ENCODE measurements at regions not wholly inside any gene's neighbourhood (a gene's known extent, or its start where the extent isn't known, plus 50 kb on each side); places are given as distances from the start of the nearest gene placed in this dataset.

- TF ChIP-seq, protein P1, sequence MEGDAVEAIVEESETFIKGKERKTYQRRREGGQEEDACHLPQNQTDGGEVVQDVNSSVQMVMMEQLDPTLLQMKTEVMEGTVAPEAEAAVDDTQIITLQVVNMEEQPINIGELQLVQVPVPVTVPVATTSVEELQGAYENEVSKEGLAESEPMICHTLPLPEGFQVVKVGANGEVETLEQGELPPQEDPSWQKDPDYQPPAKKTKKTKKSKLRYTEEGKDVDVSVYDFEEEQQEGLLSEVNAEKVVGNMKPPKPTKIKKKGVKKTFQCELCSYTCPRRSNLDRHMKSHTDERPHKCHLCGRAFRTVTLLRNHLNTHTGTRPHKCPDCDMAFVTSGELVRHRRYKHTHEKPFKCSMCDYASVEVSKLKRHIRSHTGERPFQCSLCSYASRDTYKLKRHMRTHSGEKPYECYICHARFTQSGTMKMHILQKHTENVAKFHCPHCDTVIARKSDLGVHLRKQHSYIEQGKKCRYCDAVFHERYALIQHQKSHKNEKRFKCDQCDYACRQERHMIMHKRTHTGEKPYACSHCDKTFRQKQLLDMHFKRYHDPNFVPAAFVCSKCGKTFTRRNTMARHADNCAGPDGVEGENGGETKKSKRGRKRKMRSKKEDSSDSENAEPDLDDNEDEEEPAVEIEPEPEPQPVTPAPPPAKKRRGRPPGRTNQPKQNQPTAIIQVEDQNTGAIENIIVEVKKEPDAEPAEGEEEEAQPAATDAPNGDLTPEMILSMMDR (conservative IDR thresholded peaks at IDR 0.05; ENCODE audit: low read depth, low read length), result no peak
These were observed 428.2 kb upstream of the KLF12 start for GRCh38 chr13:74562381-74562780.

GRCh38 chr13:74561155-74561554, 427.0 kb upstream of the KLF12 start:
- H4K20me1 ChIP-seq (ENCODE audit: insufficient read depth), result no peaks in the 10 kb centered on the region
- TF ChIP-seq, protein P1 (conservative IDR thresholded peaks at IDR 0.05; ENCODE audit: low read depth, low read length), result no peak
- H3K4me1 ChIP-seq (ENCODE audit: low read depth, poor library complexity, severe bottlenecking), result no peaks in the 10 kb centered on the region
- H3K27me3 ChIP-seq (ENCODE audit: insufficient read depth, low read depth), result no peaks in the 10 kb centered on the region
- no peaks in the 10 kb centered on the region for H3K79me2 ChIP-seq (ENCODE audit: insufficient read depth, low read depth)
- no peaks in the 10 kb centered on the region for H3K36me3 ChIP-seq (ENCODE audit: insufficient read depth)
- H3K9ac ChIP-seq, result no peak overlapping the region
- no peak overlapping the region for H2AFZ ChIP-seq (ENCODE audit: low read depth)
- H3K27ac ChIP-seq, result no peak overlapping the region
- H3K4me2 ChIP-seq, result no peak overlapping the region
- H3K4me3 ChIP-seq (IDR thresholded peaks at IDR 0.05; ENCODE audit: insufficient read depth, low read depth, low read length), result no peak overlapping the region

More at GRCh38 chr13:74562381-74562780, 428.2 kb upstream of the KLF12 start:
- Histone ChIP-seq H3K4me1 (ENCODE audit: low read depth, poor library complexity, severe bottlenecking) (no peaks in the 10 kb centered on the region), H3K4me2 (no peak overlapping the region), H4K20me1 (ENCODE audit: insufficient read depth) (no peaks in the 10 kb centered on the region), H3K27me3 (ENCODE audit: insufficient read depth, low read depth) (no peaks in the 10 kb centered on the region), H3K4me3 (IDR thresholded peaks at IDR 0.05; ENCODE audit: insufficient read depth, low read depth, low read length) (no peak overlapping the region), H3K36me3 (ENCODE audit: insufficient read depth) (no peaks in the 10 kb centered on the region), H2AFZ (ENCODE audit: low read depth) (no peak overlapping the region), H3K9ac (no peak overlapping the region), H3K79me2 (ENCODE audit: insufficient read depth, low read depth) (no peaks in the 10 kb centered on the region), H3K27ac (no peak overlapping the region)

DNA sequence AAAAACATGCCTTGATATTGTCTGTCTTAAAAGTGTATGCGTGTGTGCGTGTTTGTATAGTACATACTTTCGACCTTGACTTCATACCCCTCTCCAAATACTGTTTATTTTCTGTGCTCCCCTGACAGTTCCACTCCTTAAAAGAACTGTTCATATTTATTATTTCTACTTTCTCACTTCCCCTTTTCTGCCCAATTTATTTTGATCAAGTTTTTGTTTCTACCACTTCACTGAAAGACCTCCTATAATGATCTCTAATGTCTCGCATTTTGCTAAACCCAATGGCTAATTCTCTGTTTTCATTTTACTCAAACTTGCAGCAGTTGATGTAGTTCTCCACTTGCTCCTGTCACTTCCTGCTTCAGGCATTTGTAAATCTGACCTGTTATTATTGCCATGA, 426.1 kb upstream of the KLF12 start:
- H3K9ac ChIP-seq, result no peak overlapping the region
- H3K27me3 ChIP-seq (ENCODE audit: insufficient read depth, low read depth), result no peaks in the 10 kb centered on the region
- no peaks in the 10 kb centered on the region for H4K20me1 ChIP-seq (ENCODE audit: insufficient read depth)
- TF ChIP-seq, protein P1 (conservative IDR thresholded peaks at IDR 0.05; ENCODE audit: low read depth, low read length), result no peak
- no peak overlapping the region for H3K4me2 ChIP-seq
- H3K4me3 ChIP-seq (IDR thresholded peaks at IDR 0.05; ENCODE audit: insufficient read depth, low read depth, low read length), result no peak overlapping the region
- H3K36me3 ChIP-seq (ENCODE audit: insufficient read depth), result no peaks in the 10 kb centered on the region
- H3K4me1 ChIP-seq (ENCODE audit: low read depth, poor library complexity, severe bottlenecking), result no peaks in the 10 kb centered on the region
- no peak overlapping the region for H3K27ac ChIP-seq
- H3K79me2 ChIP-seq (ENCODE audit: insufficient read depth, low read depth), result no peaks in the 10 kb centered on the region
- no peak overlapping the region for H2AFZ ChIP-seq (ENCODE audit: low read depth)

GRCh38 chr13:74557870-74558269, 423.7 kb upstream of the KLF12 start:
- Histone ChIP-seq H3K36me3 (ENCODE audit: insufficient read depth) (no peaks in the 10 kb centered on the region), H3K4me1 (ENCODE audit: low read depth, poor library complexity, severe bottlenecking) (no peaks in the 10 kb centered on the region), H3K79me2 (ENCODE audit: insufficient read depth, low read depth) (no peaks in the 10 kb centered on the region), H3K27me3 (ENCODE audit: insufficient read depth, low read depth) (no peaks in the 10 kb centered on the region), H2AFZ (ENCODE audit: low read depth) (no peak overlapping the region), H3K27ac (no peak overlapping the region), H4K20me1 (ENCODE audit: insufficient read depth) (no peaks in the 10 kb centered on the region), H3K4me3 (IDR thresholded peaks at IDR 0.05; ENCODE audit: insufficient read depth, low read depth, low read length) (no peak overlapping the region), H3K4me2 (no peak overlapping the region), H3K9ac (no peak overlapping the region)
- TF ChIP-seq, protein P1 (conservative IDR thresholded peaks at IDR 0.05; ENCODE audit: low read depth, low read length), result no peak

All from KMS-11 (cell line).